ENCODE measurements at regions not wholly inside any gene's neighbourhood (a gene's known extent, or its start where the extent isn't known, plus 50 kb on each side); places are given as distances from the start of the nearest gene placed in this dataset.

GRCh38 chr3:73164622-73165021, 103.2 kb downstream of the EBLN2 start:
- CTCF ChIA-PET = interaction anchor here (0.6 kb wide), 1 partner anchor 331 kb away, joined by 3 read pairs; no protein-coding TSS in a partner anchor
- Histone ChIP-seq H3K36me3 (ENCODE audit: control insufficient read depth, insufficient read depth, low read length) (no peaks in the 10 kb centered on the region), H3K4me3 (ENCODE audit: low read depth, low read length) (no peak overlapping the region), H3K27me3 (ENCODE audit: control insufficient read depth, insufficient read depth, low read length) (no peaks in the 10 kb centered on the region)
- no peak for DNase-seq (ENCODE audit: low read depth)
- POLR2A ChIA-PET = no interaction called here
- no peak for TF ChIP-seq CTCF (IDR thresholded peaks at IDR 0.05; ENCODE audit: insufficient read depth, low read depth, low read length)

- H3K4me3 ChIP-seq (ENCODE audit: low read depth, low read length) = no peak overlapping the region
- no peaks in the 10 kb centered on the region for H3K36me3 ChIP-seq (ENCODE audit: control insufficient read depth, insufficient read depth, low read length)
- POLR2A ChIA-PET = no interaction called here
- no peak for DNase-seq (ENCODE audit: low read depth)
- CTCF ChIA-PET = interaction anchor here (1.7 kb wide), 1 partner anchor 23 kb away, joined by 5 read pairs; no protein-coding TSS in a partner anchor
- no peak for TF ChIP-seq CTCF (IDR thresholded peaks at IDR 0.05; ENCODE audit: insufficient read depth, low read depth, low read length)
- no peaks in the 10 kb centered on the region for H3K27me3 ChIP-seq (ENCODE audit: control insufficient read depth, insufficient read depth, low read length)
Measured at GRCh38 chr3:73175698-73176097, 114.2 kb downstream of the EBLN2 start.

GRCh38 chr3:73176941-73177340, 115.5 kb downstream of the EBLN2 start:
- POLR2A ChIA-PET = no interaction called here
- no peak overlapping the region for H3K4me3 ChIP-seq (ENCODE audit: low read depth, low read length)
- CTCF ChIA-PET = interaction anchor here (1.7 kb wide), 1 partner anchor 24 kb away, joined by 5 read pairs; no protein-coding TSS in a partner anchor

GRCh38 chr3:73177827-73178226, 116.4 kb downstream of the EBLN2 start:
- no peak for DNase-seq (ENCODE audit: low read depth)
- no peaks in the 10 kb centered on the region for H3K27me3 ChIP-seq (ENCODE audit: control insufficient read depth, insufficient read depth, low read length)
- H3K4me3 ChIP-seq (ENCODE audit: low read depth, low read length) = no peak overlapping the region
- ChIA-PET POLR2A (no interaction called here), CTCF (no interaction called here)
- H3K36me3 ChIP-seq (ENCODE audit: control insufficient read depth, insufficient read depth, low read length) = no peaks in the 10 kb centered on the region
- TF ChIP-seq CTCF (IDR thresholded peaks at IDR 0.05; ENCODE audit: insufficient read depth, low read depth, low read length) = no peak

More at GRCh38 chr3:73176941-73177340, 115.5 kb downstream of the EBLN2 start:
- TF ChIP-seq CTCF (IDR thresholded peaks at IDR 0.05; ENCODE audit: insufficient read depth, low read depth, low read length) = no peak
- H3K36me3 ChIP-seq (ENCODE audit: control insufficient read depth, insufficient read depth, low read length) = no peaks in the 10 kb centered on the region
- no peak for DNase-seq (ENCODE audit: low read depth)
- H3K27me3 ChIP-seq (ENCODE audit: control insufficient read depth, insufficient read depth, low read length) = no peaks in the 10 kb centered on the region

GRCh38 chr3:73179601-73180000, 118.1 kb downstream of the EBLN2 start:
- H3K4me3 ChIP-seq (ENCODE audit: low read depth, low read length) = no peak overlapping the region
- no peak for DNase-seq (ENCODE audit: low read depth)
- H3K36me3 ChIP-seq (ENCODE audit: control insufficient read depth, insufficient read depth, low read length) = no peaks in the 10 kb centered on the region
- TF ChIP-seq CTCF (IDR thresholded peaks at IDR 0.05; ENCODE audit: insufficient read depth, low read depth, low read length) = no peak
- ChIA-PET POLR2A (interaction anchor here (0.6 kb wide), 1 partner anchor 328 kb away, joined by 8 read pairs; no protein-coding TSS in a partner anchor), CTCF (no interaction called here)
- no peaks in the 10 kb centered on the region; the same call in 1 of the 2 replicates for H3K27me3 ChIP-seq (ENCODE audit: control insufficient read depth, insufficient read depth, low read length)

All from BJ (cell line).